ENCODE measurements at regions not wholly inside any gene's neighbourhood (a gene's known extent, or its start where the extent isn't known, plus 50 kb on each side); places are given as distances from the start of the nearest gene placed in this dataset.

DNA sequence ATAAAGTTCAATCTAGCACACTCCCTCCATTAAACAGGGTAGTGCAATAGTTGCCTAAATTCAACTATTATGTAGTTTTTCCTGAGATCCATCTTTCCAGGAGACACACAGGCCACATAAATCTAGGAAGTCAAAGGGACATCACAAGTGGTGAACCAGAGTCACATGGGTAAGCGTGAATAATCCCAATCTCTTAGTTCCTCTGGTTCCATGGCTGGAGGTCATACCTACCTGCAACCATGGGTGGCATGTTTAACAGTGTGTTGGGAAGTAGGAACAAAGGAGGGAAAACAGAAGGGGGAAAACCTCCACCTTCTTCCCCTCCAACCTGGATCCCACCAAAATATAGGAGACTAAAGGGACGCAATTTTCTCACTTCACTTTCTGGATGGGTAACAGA lies 2651.6 kb downstream of the ARAP2 start:
- TF ChIP-seq POLR2A (IDR thresholded peaks at IDR 0.05; ENCODE audit: low read length), result no peak
- no peak for TF ChIP-seq GATA1 (IDR thresholded peaks at IDR 0.05; ENCODE audit: low read depth, low read length)
